DMS114 treated with DMSO at 0.1 percent for 48 hours (cell line): ENCODE measurements at regions not wholly inside any gene's neighbourhood (a gene's known extent, or its start where the extent isn't known, plus 50 kb on each side); places are given as distances from the start of the nearest gene placed in this dataset.

Experiments used
- DNase-seq: peaks from one replicate; lab custom pipeline; 2025; ENCODE audit not compliant: unreplicated experiment; lab: John Stamatoyannopoulos, UW

DNA sequence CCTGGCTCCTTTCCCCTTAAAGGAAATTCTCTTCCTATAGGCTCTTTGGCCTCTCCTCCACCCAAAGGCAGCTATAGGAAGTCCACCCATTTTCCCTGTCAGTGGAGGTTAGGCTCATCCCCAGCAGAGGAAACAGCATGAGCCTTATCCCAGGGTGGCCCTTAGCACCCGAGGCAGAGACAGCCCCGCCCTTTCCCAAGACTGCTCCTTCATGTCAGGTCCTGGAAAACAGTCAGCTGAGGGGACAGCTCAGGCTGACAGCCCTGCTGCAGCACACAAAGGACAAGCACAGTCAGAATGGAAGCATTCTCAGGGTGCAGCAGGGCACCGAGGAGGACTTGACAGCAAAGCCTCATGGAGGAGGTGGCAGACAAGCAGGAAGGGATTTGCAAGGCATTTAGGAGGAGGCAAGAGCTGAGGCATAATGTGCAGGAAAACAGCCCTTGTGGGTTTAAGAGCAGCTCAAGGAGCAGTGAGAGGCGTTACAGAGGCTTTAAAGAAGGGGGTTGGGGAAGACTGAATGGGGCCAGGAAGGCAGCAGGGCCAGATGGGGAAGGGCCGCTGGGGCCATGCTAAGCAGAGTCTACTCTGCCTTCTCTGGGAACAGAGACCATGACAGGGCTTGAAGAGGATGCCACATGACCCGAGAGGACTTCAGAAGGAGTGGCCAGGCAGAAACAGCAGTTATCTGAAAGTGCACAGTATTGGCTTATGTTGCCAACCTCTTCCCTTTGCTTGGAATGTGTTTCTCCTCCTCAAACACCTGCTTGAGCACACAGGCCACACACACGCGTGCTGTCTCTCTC, 216.6 kb downstream of the SH3BP4 start:
- no peak for DNase-seq

DNA sequence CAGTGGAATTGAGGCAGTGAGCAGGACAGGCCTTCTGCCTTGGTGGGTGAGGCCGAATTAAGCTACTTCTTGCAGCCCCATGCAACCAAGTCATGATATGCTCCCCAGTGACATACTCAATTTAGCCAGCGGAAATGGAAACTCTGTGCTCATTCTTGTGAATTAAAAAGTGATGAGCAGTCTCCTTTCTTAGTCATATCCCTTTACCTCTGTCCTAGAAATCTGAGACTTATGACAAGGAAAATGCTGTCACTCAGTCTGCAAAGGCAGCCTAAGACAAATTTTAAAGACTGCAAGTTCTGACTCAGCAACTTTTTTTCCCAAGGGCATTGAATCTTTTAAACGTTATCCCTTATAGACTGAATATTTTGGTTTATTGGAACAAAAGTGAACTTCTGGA, 218.2 kb downstream of the SH3BP4 start:
- no peak for DNase-seq

DNA sequence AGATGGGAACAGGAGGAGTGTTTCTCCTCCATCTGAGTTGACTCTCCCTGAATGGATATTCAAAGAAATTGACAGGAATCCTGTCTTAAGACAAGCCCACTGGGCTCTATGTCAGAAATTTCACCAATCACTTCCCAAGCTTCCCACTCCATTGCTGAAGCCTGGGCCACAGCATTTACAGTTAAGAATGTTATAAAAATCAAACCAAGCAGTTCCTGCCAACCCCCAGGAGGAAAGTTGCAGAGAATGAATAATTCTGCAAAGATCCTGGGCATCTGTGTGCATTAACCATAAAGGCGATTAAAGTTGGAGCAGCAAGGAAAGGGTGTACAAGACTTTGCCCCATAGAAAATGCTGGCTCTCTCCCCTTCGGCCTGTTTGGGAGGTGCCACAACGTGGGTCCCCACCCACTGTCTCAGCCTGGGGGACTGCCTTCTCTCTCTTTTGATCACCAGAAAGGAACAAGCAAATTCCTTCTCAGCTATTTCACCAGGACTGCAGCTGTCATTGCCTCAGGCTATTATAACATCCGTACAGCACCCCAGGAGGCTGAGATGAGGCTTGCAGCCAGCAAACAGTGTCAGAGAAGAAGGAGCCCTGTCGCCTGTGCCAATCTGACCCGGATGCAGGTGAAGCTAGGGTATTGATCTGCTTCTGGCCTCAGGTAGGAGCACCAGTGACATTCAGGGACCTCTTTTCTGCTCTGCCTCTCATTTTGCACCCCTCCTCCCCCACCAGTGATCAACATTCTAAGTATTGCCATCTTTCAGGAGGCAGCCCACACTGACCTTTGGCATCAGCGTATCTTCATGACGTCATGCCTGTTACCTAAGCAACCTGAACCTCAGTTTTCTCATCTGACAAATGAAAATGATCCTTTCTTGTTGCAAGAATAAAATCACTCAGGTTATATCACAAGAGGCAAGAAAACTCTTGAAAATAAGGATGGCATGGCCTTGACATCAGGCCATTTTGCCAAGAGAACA, 219.0 kb downstream of the SH3BP4 start:
- DNase-seq: no peak

DNA sequence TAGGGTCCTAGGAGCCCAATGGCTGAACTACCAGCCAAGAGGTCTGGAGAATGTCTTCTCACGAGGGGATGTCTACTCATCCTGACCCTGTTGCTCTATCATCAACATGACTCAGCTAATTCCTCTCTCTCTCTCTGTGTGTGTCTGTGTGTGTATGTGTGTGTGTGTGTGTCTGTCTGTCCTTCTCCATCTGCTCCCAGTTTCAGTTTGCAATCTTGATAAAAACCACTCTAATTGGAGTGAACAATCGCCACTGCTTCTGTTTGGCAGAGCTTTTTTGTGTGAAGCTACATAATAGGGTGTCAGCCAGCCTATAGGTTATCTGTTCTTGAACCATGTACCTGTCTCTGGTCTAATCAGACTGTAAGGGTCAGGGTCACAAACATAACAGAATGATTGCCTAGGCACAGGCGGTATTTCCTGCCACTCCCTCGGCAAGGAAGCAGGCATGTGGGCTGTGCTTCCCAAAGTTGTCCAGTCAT, 219.8 kb downstream of the SH3BP4 start:
- DNase-seq: no peak

DNA sequence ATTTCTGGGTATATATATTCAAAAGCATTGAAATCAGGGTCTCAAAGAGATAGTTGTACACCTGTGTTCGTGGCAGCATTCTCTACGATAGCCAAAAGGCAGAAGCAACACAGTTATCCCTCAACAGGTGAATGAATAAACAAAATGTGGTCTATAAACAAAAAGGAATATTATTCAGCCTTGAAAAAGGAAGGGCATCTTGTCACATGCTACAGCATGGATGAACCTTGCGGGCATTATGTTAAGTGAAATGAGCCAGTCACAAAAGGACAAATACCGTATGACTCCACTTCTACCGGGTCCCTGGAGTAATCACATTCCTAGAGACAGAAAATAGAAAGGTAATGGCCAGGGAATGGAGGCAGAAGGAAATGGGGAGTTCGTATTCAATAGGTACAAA, 228.8 kb downstream of the SH3BP4 start:
- DNase-seq: no peak

DNA sequence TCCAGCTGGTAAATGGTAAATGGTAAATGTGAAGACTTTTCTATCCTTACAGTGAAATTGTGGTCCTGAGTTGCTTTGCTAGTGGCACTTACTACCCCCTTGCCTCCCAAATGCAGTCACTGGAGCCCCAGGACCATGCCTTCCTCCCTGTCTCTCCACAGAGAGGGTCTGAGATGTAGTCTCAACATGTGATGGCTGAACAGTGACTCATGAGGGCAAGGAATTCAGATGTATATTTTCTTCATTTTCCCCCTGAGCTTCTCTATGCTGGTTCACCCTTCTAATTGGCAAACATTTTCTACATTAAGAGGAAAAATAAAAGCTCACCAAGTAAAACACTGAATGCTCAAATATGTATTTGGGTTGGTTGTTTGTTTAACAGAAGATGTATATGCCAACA, 232.0 kb downstream of the SH3BP4 start:
- DNase-seq: no peak

DNA sequence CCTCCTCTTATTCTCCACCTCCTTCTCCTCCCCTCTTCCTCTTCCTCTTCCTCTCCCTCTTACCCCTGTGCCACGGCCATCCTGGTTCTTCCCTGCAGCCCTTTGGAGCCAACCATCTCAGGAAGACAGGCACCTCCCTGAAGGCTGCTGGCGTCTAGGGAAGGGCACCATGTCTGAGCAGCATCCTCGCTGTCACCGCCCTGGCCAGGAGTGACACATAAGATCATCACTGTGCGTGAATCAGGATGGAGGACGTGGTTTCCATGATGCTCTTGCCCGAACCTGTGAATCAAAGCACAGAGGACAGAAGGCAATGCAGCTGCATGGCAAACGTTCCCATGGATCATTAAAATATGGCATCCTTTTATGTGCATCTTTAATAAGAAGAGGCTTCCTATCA, 236.0 kb downstream of the SH3BP4 start:
- no peak for DNase-seq

DNA sequence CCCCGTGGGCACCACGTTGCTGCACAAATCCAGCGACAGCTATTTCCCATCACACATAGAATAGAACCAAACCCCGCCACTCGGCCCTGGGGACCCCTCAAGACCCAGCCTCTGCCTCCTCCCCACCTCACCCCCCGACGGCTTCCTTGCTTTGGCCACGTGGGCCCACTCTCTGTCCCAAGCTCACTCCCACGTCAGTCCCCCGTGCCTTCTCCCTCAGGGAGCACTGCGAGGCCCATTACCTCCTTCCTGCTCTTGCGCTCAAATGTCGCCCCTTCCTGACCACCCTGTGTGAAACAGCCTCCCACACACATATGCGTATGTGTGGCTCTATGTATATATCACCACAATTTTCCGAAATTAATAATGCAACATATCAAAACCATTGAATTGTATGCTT, 239.7 kb downstream of the SH3BP4 start:
- no peak for DNase-seq

DNA sequence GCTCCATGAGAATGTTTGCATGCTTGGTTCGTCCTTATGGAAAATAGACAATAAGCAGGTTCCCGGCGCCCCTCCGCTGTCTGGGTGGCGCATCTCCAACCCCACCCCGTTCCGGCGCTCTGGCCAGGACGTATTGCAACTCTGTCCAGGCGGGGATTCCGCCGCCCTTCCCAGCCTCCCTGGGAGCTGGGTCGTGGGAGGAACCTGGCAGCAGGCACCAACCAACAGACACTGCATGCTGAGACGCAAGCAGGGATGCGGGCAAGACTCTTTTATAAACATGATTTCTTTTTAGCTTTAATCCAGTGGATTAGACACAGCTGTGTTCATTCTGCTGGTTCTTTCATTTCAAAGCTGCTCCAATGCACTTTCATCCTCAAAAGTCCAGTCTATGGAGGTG, 240.2 kb downstream of the SH3BP4 start:
- no peak for DNase-seq

DNA sequence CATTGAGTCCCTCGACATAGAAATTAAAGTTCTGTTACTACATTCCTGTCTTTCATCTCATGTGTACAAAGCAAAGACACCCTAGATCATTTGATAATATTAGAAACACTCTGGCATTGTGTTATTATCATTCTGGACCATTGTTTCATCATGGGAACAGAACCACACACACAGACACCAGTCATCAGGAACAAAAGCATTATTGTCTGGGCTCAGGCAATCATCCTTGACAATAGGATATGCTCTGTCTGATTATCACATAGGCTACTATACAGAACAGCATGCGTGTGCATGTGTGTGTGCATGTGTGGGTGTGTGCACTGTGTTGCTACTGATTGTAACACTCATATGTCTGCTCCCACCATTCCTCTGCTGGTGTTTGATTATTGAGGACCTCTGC, 242.5 kb downstream of the SH3BP4 start:
- DNase-seq: no peak

DNA sequence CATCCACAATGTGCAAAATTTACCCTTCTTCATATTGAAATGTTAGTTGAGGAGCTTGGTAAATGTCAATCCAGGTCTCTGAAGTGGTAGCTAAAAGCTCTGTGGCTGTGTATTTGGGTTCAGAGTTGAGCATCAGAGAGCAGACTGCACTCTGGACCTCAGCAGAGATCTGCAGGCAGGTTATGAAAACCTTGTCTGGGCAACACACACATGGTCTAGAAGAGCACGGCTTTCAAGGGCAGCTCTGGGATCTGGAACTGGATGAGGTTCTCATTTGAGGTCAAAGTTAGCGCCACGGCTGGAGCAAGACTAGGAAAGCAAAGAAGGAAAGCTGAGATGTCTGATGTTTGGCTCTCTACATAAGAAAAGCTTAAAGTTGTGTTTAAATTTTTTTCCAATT, 243.0 kb downstream of the SH3BP4 start:
- DNase-seq: no peak

DNA sequence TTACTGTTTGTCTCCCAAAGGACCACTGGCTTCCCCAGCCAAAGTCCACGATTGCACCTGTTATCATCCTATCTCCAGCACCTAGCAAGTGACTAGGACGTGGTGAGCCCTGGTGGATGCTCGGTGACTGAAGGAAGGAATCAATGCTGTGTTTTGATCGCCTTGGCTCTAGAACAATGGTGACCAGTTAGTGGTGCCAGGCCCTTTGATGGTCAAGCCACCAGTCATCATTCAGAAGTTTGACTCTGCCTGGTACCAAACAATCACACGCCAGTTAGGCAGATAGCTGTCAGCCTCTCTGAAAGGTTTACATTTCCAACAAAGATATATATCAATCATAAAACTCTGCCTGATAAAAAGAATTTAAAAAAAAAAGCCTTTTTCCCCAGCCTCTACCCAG, 244.1 kb downstream of the SH3BP4 start:
- no peak for DNase-seq

DNA sequence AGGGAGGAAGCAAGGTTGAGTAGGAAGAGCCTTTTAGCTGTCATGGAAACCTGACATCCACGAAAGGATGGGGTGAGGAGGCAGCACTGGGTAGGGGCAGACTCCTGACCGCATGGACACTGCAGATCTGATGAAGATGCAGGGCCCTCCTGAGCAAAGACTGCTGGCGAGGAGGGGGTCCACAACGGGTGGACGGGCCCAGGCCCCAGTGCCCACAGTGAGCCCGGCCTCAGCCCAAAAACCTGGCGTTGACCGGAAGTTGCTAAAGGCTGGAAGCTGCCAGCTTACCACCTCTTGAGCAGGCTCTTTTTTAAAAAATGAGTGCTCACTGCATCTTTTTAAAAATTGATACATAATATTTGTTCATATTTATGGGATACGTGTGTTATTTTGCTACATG, 247.3 kb downstream of the SH3BP4 start:
- no peak for DNase-seq

DNA sequence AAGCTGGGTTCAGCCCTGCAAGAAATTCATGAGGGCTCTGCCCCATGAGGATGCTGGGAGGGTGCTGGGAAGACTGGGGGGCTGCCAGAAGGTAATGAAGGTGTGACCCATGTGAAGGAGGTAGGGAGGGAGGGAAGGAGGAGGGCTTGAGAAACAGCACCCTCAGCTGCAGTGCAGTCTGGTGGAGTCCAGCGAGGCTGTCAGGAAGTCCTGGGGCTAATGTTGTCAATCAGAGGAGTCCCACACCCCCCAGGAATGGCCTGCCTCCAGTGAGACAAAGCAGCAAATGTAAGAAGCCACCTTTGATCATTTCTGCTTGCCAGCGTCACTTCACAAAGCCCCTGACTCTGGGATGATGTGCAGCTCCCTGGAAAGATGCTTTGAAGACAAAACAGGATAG, 248.4 kb downstream of the SH3BP4 start:
- no peak for DNase-seq

DNA sequence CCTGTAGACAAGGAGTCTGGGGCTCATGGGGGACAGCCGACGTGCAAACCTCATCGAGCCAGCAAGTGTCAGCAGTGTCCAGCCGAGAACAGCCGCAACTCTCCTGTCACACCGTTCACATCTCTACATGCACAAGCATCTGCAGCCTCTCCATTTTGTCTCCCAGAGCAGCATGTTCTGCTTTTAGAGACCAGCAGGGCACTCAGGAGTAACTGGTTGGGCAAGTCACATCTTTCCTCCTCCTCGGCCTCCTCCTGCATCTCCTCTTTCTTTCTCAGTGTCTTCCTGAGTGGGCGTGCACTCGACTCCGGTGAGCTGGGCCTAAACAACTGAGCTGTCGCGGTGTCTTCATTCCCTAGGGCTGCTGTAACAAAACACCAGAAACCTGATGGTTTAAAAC, 249.9 kb downstream of the SH3BP4 start:
- DNase-seq: no peak

DNA sequence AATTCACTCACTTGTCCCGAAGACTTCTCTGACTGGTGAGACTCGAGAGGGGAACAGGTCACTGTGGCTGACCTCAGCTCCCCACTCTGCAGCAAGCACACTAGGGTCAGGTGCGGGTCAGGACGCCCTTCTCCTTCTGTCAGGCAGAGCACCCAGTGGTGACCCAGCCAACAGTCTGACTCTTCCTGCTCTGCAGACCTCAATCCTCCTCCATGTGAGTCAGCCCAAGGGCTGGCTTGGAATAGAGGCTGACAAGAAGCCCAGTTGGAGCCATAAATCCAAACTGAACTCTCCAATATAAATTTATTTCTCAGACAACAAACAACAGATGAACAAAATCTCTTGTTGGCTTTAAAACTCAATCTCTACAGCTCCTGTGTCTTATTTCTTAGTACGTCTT, 253.1 kb downstream of the SH3BP4 start:
- no peak for DNase-seq

DNA sequence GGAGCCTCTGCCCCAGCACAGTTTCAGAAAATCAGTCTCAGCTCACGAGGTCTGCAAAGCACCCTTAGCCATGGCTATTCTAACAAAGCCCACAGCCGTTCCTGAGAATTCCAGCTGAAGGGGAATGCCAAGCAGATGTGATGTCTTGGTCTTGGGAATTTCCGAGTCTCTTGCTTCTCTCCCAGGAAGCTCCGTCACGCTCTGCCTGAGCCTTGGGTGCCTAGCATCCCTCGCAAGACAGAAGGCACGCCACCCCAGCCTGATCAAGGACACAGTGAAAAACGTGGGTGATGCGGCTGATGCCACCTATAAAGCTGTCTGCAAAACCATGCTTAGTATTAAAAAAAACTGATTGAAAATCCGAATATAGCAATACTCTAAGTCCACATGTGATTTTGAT, 254.6 kb downstream of the SH3BP4 start:
- DNase-seq: no peak

DNA sequence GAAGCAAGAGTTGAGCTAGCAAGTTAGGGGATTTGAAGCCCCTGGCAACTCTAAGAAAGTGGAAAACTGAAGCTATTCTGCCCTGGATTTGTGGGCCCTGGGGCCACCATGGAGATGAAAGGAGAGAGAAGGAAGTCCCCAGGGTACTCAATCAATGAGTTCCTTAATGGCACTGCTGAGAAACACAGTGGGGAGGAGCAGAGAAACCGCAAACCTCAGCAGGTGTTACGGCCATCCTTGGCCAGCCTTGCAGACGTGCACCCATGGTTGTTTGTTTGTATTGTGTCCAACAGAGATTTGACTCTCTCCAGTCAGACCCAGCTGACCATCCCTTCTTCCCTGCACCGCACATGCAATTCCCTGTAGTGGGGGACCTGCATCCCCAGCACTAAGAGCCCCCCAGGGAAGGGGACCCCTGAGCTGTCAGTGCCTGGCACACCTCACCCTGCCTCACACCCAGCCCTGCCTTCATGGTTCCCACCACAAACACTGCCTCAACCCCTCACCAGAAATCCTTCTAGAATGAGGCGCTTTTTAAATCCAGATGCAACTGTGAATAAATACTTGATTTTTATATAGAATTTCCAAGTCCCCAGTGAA, 255.3 kb downstream of the SH3BP4 start:
- no peak for DNase-seq

DNA sequence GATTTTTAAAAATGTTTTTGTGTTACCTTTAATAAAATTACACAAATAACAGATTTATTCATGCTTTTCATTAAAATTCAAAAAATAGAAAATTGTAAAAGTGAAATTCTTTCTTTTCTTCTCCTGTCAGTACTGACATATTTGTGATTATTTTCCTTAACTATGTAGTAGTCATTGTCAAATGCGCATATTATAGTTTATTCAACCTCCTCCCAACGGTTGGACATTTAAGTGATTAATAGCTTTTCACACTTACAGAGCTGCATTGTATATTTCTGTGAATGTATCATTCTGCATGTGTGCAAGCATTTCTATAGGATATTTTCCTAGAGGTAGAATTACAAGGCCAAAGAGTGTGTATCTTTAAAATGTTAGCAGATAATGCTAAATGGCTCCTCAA, 259.2 kb downstream of the SH3BP4 start:
- no peak for DNase-seq

DNA sequence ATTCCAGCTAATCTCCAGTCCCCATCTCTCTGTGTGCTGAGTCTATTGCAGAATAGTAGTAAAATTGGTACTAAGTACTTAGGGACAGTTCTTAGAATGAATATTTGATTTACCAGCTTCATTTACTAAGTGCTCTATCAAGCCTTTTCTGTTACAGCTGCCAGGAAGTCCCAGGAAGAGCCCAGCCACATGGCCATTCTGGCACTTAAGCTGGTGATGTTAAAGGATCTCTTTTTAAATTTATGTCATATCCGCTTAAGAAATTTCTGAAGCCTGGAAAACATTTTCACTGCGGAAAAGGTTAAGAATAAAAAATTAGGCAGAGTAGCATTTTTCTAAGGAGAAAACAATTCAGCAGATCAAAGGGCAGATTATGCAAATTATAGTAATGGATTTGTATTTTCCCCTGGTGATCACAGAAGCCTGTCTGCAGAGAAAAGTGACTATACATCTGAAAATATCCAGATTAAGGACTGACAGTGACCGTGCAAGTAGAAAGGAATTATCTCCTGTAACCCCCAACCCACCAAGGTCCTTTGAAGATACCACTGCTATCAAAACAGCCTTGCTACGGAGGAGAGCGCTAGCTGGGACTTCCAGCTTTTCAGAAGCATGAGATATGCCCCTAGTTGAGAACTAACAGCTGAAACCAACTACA, 260.8 kb downstream of the SH3BP4 start:
- no peak for DNase-seq

DNA sequence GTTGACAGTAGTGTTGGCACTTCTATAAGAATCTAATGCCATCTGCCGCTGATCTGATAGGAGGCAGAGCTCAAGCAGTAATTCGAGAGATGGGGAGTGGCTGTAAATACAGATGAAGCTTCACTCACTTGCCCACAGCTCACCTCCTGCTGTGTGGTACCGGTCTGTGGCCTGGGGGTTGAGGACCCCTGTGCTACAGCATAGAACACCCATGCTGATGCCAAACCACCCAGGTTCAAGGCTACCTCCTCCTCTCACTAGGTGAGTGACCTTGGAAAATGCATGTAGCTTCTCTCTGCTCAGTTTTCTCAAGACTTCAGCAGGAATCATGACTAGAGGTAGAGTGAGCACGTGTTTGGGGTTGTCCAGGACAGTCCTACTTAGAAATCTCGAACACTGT, 263.4 kb downstream of the SH3BP4 start:
- DNase-seq: no peak
